Ammon's horn (tissue), 1 donor: ENCODE measurements at regions not wholly inside any gene's neighbourhood (a gene's known extent, or its start where the extent isn't known, plus 50 kb on each side); places are given as distances from the start of the nearest gene placed in this dataset.
"Not testable (repeated sequence)": the region's sequence is repeated elsewhere in the genome, so short reads cannot be mapped to it uniquely, and the experiment has no call there.

ENCODE experiments used
- DNase-seq: peaks from one replicate; pipeline ENCODE4 v3.0.0-alpha.2; 2016; ENCODE audit warnings: low spot score

DNA sequence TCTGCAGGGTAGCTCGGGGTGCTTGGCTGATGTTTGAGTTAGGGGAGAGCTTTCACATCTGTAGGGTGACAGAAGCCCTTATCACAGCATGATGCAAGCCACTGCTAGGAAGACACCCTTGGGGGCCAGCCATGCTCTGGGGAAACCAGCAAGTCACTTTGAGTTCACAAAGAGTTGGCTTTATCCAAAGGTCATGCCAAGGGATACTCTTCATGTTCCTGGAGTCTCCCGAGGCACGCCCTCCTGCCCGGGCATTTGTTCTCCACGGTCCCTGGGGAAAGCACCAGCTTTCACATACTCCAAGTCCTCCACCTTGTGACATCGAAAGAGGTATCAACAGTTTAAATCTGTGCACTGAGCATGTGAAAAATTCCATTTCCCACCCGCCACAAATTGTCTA is 227.7 kb downstream of the VAPA start:
- no peak for DNase-seq

DNA sequence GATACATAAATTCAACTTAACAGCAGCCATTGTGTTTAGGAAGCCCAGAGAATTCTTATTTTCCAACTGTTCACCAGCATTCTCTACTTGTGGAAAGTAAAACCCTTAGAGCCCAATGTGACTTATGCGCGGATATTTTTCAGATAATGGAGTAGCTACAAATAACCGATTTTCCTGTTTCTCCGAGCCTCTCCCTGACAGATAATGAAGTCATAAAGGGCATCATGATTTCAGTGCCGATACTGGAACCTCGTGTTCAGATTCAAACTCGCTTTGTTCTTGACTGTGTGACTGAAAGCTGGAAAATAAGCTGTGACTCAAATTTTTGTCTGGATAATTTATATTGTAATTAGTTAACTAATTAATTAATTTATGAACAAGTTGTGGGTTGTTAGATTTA is 228.2 kb downstream of the VAPA start:
- no peak for DNase-seq

DNA sequence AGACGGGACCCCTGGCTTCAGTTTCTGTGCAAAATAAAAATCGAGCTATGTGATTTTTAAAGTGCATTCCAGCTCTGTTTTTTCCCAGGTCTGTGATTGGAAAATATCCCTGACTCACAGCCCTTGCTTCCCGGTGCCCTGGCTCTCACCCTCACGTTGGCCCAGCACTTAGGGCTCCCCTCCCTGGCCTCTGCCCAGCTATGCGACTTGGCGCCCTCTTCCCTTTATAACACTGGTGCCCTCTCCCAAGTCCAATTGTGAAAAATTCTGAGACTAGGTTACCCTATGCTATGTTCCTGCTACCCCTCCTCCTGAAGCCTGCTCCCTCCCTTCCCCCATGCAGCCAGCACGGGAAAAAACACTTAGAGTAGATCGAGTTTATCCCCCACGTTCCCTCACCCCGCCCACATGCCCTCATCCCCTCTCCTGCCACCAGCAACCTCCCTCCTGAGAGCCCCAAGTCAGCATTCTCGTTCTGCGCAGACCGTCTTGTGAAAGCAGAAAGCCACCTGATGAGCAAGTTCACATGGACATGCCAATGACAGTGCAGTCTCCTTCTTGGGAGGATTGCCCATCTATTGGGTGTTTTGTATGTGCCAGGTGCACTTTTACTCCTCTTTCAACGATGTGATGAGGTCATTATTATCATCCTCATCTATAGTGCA is 228.8 kb downstream of the VAPA start:
- no peak for DNase-seq

DNA sequence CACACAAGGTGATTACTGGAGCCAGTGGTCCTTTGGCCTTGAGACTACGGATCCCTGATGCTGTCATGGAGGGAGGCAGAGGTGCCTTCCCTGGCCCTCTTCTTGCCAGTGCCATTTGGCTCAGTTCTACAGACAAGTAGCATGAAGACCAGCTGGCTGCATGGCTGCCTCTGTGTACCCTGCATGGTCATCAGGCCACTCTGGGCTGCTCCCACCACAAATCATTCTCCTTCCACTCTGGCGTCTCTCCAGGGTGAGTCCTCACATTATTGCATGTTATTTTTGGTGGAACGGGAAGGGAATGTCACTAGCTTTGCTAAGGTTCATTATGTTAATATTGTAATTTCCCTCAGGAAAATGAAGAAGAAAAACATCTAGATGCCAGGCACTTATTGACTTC is 229.8 kb downstream of the VAPA start:
- DNase-seq: no peak

DNA sequence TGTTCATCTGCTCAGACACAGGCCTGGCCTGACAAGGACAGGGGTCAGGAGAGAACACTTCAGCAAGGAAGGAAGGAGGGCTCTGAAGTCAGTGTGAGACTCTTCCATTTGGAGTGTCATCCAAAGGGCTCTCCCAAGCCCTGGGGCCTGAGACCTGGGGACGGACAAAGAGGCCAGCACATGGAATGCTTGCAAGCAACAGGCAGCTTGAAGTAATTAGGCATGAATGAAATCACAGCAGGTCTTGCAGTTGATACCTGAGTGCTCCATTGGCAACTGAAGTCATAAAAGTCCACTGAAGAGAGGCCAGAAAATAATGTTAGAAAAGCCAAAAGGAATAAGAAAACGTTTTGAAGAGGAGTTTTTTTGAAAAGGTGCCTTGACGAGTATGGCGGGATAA is 231.7 kb downstream of the VAPA start:
- no peak for DNase-seq

DNA sequence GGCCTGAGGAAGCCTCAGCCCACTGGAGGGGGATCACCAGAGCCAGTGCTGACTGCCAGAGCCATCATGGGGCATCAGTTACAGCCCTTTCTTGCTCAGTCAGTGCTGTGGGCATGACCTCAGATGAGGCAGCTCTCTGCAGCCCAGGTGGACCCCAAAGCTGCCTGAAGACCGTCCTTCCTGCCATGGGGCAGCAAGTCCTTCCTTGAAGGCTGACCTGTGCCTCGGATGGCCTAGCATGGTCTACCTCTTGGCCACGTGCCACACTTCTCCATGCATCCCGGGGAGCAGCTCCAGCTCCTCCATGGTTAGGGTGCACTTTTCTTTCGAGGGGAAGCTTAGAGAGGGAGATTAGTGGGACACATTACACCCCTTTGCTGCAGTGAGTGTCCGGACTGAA is 233.4 kb downstream of the VAPA start:
- DNase-seq: no peak

DNA sequence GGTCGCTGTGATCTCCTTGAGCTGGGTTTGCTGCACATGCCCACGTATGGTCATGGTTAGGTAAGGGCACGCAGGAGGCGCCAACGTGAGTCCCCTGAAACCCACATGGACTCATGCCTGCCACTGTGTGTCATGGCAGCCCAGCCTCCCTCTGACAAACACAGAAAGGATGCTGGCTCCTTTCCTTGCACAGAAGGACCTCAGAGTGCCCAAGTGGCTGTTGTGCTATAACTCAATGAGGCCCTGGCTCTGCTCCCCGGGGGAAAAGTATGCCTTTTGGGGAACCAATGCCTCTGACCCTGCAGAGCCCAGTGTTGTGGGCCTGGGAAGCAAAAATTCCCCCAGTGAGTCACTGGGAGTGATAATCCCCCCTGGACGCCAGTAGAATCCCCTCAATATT is 233.9 kb downstream of the VAPA start:
- DNase-seq: no peak

DNA sequence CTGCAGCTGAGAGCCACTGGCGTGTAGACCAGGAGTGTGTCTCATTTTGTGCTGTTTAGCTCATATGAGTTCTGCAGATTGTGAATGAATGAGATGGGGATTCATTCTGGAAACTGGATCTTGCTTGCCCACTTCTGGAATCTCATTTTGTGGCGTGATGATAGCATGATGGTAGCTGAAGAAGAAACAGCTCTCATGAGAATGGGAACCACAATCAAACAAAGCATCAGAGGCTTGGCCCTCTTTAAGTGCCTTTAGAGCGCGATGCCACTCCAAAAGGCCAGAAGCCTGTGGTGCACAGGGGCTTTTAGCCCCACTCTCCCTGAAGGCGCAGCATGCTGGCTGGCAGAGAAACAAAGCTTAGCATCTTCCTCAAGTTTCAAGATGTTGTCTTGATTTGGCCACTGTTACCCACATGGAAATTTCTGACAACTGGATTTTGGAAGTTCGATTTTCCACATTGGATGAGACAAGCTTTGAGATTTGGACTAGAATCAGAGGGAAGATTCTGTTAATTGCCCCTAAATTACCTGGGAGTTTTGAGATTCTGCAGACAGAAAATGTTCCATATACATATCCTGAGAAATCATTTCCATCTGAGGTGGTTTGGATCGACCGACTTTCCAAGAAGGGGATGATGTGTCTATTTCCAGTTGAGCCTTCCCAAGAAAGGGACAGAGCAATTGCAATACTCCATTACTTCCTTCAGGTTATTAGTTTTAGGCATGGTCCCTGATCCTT is 234.5 kb downstream of the VAPA start:
- DNase-seq: no peak

DNA sequence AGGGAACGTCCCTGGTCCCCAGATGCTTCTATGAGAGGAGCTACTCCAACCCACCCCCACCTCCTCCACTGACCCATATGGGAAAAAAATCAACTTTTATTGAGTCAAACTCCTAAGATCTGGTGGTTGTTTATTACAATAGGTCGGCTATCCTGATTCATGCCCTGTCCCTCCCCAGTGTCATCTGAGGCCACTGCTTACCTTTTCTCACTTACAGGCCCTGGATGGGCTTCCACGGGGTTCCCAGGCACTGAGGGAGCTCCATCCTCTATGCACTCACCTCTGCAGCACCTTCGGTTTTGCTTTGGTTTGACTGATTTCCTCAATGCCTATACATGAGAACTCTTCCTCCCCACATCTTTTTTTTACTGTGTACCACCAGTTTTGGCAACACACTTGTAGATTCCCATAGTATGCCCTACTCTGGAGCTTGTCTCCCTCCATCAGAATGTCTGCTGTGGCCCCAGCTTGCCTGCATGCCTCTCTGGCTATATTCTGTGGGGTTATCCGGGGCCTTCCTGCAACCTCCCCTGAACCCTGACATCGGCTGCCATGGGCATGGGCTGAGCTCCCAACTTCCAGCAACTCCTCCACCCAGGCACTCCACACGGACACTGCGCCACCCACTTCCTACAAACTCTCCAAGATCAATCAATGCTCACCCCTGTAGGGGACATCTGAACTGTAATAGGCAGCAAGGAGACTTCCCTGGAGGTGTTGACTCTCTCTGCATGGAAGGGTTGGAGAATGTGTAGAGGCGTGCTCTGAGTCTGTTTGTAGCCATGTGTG is 236.1 kb downstream of the VAPA start:
- no peak for DNase-seq

DNA sequence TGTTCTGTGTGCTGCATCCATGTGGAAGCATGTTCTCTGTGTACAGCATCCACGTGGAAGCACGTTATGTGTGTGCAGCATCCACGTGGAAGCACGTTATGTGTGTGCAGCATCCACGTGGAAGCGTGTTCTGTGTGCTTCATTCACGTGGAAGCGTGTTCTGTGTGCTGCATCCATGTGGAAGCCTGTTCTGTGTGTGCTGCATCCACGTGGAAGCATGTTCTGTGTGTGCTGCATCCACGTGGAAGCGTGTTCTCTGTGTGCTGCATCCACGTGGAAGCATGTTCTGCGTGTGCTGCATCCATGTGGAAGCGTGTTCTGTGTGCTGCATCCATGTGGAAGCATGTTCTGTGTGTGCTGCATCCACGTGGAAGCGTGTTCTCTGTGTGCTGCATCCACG is 236.8 kb downstream of the VAPA start:
- not testable (repeated sequence) for DNase-seq

DNA sequence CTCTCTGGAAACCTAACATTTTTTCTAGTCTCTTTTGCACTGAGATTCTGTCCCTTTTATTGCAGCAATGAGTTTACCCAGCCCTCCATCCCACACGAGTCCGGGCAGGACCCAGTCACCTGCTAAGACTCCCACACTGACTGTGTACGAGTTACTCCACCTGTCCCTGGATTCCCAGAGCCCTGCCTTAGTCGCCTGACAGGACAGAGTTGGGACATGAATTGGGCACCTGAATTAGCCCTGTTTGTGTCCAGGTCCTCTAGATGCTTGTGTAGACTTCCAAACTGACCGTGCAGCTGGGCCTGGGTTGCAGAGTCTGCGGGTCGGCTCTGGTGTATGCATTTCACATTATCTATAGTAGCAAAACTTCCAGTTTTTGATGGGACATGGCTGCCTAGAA is 238.7 kb downstream of the VAPA start:
- DNase-seq: no peak

DNA sequence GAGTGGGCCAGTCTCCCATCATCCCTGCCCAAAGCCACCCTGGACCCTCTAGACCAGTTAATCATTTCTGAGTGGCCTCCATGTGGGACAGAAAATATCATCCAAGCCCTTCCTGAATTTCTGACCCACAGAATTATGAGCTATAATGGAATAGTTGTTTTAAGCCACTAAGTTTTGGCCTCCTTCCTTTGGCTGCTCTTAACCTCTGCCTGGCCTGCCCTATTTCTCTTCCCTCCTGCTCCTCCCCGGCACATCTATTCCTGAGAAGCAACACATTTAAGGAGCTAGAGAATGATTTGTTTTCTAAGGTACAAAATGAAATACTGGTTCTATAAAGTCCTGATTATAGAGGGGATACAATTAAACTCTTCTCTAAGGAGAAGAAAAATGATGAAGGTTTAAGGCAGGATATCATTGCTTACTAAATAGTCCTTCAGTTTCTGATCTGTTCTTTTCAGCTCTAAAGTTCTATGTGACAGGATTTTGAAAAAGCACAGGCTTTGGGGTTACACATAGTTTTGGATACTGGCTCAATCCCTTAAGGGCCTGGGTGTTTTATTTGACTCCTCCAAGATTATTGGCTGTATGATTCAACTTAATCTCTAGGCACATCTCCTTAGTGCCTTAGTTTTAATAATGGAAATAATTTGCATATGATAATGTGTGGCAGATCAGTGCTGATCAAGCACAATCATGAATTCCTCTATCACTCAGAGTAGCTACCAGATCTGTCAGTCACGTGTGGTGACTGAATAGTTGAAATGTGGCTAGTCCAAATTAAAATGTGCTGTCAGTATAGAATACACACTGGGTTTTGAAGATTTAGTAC is 240.3 kb downstream of the VAPA start:
- DNase-seq: no peak

DNA sequence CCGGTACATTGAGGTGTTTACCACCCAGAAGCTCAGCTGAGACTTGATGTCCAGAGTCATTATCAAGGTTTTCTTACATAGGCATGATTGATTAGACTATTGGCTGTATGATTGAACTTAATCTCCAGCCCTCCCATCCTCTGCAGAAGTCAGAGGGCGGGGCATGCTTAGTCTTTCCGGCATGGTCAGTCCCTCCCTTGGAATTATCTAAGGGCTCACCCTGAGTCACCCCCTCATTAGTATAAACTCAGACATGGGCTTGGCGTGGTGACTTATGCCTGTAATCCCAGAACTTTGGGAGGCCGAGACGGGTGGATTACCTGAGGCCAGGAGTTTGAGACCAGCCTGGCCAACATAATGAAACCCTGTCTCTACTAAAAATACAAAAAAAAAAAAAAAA is 243.9 kb downstream of the VAPA start:
- no peak for DNase-seq

DNA sequence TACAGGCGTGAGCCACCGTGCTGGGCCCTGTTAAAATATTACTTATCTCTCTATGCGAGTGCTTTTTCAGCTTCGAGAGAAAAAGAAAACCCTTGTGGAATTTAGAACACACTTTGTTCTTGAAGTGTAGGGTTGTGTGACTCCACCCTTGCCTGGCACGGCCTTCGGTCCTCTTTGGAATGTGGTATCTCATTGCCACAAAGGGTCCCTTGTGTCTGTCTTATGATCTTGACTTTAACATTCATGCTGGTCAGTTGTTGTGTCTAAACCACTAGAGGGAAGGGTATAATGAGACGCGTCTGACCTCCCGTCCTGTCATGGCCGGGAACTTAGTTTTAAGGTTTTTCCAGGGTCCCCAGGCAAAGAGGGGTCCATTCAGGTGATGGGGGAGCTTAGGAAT is 246.4 kb downstream of the VAPA start:
- DNase-seq: no peak

DNA sequence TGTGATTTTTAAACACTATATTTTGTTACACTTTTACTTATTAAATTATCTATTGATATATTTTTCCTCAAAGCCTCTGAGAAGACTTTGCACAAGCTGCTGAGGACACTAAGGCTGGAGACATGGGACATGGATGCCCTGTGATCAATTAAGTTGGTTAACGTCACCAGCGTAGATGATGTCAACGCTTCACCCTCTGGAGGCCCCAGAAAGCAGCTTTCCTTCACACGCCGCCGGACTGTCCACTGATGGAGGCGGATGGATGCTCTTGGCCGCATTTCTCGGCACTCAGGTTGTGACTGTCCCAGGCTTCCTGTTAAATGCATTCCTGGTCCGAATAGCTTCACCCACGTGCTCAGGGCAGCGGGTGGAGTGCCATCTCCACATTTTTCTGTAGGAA is 247.5 kb downstream of the VAPA start:
- no peak for DNase-seq

DNA sequence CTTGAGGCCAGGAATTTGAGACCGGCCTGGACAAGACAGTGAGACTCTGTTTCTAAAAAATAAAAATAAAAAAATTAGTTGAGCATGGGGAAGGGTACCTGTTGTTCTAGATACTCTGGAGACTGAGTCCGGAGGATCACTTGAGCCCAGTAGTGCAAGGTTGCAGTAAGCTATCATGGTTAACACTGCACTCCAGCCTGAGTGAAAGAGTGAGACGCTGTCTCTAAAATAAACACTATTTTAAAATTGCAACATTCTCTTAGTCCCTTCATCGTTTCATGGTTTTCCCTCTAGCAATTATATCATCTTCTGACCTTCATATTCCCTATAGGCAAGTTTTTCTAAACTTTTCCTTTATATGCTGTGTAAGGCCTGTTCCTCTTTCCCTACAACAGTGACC is 248.5 kb downstream of the VAPA start:
- no peak for DNase-seq

DNA sequence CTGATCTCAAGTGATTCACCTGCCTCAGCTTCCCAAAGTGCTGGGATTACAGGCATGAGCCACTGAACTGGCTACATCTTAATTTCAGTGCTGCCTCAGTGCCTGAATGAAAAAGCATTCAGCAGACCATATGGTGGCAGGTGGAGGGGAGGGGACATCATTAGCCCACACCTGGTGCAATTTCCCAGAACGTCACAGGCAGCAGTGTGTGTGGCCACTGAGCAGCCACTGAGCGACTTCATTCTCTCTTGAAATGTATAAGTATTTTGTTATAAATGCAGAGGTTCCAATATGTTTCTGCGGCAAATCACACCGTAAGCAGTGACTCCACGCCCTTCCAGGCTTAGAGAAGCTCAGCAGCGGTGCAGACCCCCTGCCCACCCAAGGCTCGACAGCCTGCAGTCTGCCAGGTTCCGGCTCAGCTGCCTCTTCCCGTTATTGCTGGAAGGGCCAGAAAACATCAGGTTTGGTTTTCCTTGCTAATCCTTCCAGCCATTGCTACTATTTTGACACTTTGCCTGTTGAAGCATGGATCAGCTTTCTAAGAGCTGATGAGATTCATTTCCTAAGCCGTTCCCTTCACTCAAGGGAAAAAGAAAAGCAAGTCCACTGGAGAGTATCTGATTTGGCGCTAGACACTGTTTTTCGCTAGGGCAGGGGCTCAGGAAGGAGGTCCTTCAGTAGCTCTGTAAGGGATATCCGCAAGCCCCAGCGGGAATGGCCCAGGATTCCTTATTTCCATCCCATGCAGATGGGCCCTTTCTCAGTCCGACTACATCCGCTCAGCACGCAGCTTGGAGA is 250.7 kb downstream of the VAPA start:
- no peak for DNase-seq

DNA sequence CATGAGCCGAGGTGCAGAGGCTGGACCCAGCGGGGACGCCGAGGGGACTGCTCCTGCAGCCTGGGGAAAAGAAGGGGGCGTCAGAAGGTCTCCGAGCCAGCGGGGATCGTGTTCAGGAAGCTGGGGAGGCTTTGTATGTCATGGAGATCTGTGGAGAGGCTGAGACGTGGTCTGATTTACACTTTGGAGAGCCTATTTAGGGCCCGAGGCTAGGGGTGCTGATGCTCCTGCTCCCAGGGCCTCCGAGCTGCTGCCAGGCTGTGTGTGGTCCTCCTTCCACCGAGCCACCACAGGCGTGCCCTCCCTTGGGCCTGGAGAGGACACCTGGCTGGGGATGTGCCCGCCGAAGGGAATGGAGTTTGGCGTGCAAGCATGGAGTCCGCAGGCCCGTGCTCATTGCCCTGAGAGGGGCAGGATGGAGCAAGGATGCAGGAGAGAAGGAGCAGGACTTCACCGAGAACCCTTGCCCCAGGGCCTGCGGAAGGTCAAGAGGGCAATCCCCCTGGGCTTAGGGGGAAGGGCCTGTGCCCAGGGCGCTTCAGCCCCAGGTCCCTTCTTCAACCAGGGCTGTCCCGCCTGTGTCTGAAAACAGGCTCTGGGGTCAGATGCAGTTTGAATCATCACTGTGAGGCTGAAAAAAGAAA is 252.5 kb downstream of the VAPA start:
- DNase-seq: no peak

DNA sequence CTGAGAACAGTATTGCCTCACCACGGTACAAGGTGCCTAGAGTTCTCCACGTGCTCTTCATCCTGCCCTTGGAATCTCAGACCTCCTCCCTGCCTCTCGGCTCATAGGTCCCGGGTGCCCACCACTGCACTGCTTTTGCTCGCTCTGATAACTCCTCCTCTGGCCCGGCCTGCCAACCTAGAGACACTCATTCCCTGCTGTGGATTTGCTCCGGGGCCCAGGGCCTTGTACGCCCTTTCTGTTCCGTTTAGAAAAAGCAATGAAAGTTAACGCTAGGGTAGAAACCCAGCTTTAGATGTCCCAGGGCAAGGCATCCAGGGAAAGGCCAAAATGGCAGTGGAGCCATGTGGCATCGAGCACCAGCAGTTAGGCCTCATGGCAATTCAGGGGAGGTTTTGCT is 253.9 kb downstream of the VAPA start:
- DNase-seq: no peak

DNA sequence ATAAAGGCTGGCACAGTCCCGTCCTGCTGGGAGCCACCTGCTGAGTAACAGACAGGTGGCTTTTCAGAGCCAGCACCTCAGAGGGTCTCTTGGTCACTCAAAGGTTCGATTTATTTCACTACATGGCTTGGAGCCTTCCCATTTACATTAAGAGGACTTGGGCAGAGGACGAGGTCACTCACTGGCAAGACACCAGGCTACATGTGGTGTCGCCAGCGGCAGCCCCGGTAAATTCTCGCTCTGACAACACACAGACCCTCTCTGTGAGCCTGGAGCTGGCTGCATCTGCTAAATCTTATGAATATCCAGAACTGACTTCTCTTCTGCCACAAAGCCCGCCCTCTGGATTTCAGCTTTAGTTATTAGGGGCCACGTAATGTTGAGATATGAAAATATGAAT is 254.7 kb downstream of the VAPA start:
- no peak for DNase-seq

DNA sequence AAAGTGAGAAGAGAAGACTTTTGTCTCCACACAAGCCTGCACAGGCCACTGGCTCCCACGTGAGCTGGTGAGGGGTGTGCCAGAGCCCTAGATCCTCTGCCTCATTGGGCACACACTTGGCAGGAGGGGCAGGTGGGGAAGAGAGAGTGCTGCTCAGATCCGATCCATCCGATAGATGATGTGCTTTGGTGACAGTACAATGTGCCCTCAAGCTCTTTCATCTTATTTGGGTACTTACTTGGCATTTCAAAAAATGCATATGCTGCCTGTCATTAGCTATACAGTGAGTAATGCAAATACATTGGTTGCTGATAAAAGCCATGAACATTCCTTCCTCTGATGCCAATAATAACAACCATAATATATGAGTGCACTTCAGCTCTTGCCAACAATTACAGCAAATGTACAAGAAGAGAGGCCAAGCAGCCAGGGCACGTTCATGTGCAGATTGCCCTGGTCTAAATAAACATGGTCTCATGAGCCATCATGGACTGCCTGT is 255.3 kb downstream of the VAPA start:
- DNase-seq: no peak
